ENCODE measurements at regions not wholly inside any gene's neighbourhood (a gene's known extent, or its start where the extent isn't known, plus 50 kb on each side); places are given as distances from the start of the nearest gene placed in this dataset.
"Not testable (repeated sequence)": the region's sequence is repeated elsewhere in the genome, so short reads cannot be mapped to it uniquely, and the experiment has no call there.

DNA sequence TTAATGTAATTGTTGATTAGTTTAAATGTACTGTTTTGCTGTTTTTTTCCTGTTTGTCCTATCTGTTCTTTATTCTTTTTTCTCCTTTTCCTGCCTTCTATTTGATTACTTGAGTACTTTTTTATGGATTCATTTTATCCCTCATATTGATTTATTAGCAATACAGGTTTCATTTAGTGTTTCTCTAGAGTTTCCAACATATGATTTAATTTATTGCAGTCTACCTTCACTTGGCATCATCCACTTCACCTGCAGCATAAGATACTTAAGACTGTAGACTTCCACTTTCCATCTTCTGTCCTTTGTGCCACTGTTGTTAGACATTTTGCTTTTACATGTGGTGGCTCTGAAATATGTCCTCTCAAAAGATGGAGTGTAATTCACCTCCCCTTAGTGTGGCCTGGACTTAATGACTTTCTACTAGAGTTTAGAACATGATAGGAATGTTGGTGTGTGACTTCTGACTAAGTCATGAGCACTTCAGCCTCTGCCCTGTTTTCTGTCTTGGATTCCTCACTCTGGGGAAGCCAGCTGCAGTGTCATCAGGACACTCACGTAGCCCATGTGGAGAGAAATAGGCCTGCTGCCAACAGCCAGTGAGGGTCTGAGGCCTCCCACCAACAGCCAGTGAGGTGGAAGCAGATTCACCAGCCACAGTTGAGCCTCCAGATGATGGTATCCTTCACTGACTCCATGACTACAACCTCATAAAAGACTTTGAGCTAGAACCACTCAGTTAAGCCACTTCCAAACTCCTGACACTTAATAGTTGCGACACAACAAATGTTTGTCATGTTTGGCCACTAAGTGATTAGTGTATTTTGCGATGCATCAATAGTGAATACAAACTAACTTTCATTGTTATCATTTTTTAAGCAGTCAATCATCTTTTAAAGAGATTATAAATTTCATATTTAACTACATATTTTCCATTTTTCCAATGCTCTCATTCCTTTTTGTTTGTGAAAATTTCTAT is 643.5 kb upstream of the DPP6 start:
- Mint-ChIP-seq H3K9me3 (peaks cover 24% of the 10 kb centered on the region), H3K36me3 (ENCODE audit: low read depth) (no peaks in the 10 kb centered on the region), H3K4me1 (no peaks in the 10 kb centered on the region), H3K27ac (no peak overlapping the region), H3K4me3 (no peak overlapping the region), H3K27me3 (no peaks in the 10 kb centered on the region)
- DNase-seq: no peak
- ChIA-PET POLR2A (no interaction called here), CTCF (no interaction called here)

- H3K4me1 Mint-ChIP-seq; POLR2A ChIA-PET; H3K27ac Mint-ChIP-seq; H3K27me3 Mint-ChIP-seq; DNase-seq; CTCF ChIA-PET; H3K36me3 Mint-ChIP-seq (ENCODE audit: low read depth); H3K4me3 Mint-ChIP-seq: not testable (repeated sequence)
- peaks cover 27% of the 10 kb centered on the region for H3K9me3 Mint-ChIP-seq
These were observed 642.4 kb upstream of the DPP6 start for GRCh38 chr7:153409567-153410342.

- H3K27me3 Mint-ChIP-seq; H3K4me3 Mint-ChIP-seq; H3K4me1 Mint-ChIP-seq; H3K27ac Mint-ChIP-seq; DNase-seq; H3K36me3 Mint-ChIP-seq (ENCODE audit: low read depth); CTCF ChIA-PET; POLR2A ChIA-PET: not testable (repeated sequence)
- H3K9me3 Mint-ChIP-seq: peaks cover 27% of the 10 kb centered on the region
These were observed 641.1 kb upstream of the DPP6 start for GRCh38 chr7:153410997-153411642.

GRCh38 chr7:153412114-153412823 is 639.9 kb upstream of the DPP6 start:
- POLR2A ChIA-PET; H3K4me3 Mint-ChIP-seq; H3K4me1 Mint-ChIP-seq; H3K27ac Mint-ChIP-seq; H3K27me3 Mint-ChIP-seq; H3K36me3 Mint-ChIP-seq (ENCODE audit: low read depth); DNase-seq; CTCF ChIA-PET: not testable (repeated sequence)
- peaks cover 27% of the 10 kb centered on the region for H3K9me3 Mint-ChIP-seq

DNA sequence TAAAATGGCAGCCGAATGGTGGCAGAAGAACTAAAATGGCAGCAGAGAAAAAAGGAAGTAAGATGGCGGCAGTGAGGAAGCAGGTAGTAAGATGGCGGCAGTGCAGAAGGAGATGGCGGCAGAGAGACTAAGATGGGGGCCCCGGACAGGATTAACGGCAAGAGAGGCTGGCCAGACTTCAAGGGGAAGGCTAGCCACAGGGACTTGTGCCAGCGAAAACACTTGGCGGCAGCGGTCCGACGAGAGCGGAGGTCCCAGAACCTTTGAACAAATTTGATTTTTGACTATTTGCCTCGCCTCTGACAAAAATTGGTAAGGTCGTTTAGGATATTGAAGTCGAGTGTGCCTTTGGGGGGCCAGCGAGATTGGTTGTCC is 639.4 kb upstream of the DPP6 start:
- H3K27me3 Mint-ChIP-seq; H3K4me3 Mint-ChIP-seq; POLR2A ChIA-PET; DNase-seq; H3K36me3 Mint-ChIP-seq (ENCODE audit: low read depth); H3K27ac Mint-ChIP-seq; CTCF ChIA-PET; H3K4me1 Mint-ChIP-seq: not testable (repeated sequence)
- peaks cover 25% of the 10 kb centered on the region for H3K9me3 Mint-ChIP-seq

DNA sequence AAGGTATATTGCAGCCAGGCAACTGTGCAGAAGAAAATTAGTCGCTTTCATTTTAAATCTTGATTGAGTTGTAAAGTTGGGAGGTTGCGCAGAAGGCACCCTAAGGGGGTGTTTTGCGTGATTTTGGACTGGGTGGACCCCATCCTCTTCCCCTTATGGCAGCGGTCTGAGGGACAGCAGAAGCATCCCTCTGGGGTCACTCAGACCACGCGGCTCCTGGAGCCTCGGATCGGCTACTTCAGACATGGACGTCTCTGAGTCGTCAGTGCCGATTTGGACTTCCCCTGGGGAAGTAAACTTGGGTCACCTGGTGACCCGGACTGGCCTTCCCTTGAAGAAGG is 639.0 kb upstream of the DPP6 start:
- ChIA-PET POLR2A (no interaction called here), CTCF (no interaction called here)
- DNase-seq: no peak
- H3K4me3 Mint-ChIP-seq: no peak overlapping the region
- no peaks in the 10 kb centered on the region for H3K27me3 Mint-ChIP-seq
- no peaks in the 10 kb centered on the region for H3K36me3 Mint-ChIP-seq (ENCODE audit: low read depth)
- H3K9me3 Mint-ChIP-seq: peaks cover 28% of the 10 kb centered on the region
- no peak overlapping the region for H3K27ac Mint-ChIP-seq
- no peaks in the 10 kb centered on the region for H3K4me1 Mint-ChIP-seq

- POLR2A ChIA-PET: no interaction called here
- Mint-ChIP-seq H3K27ac (no peak overlapping the region), H3K27me3 (no peaks in the 10 kb centered on the region), H3K4me3 (no peak overlapping the region), H3K9me3 (peaks cover 33% of the 10 kb centered on the region), H3K36me3 (ENCODE audit: low read depth) (no peaks in the 10 kb centered on the region), H3K4me1 (no peaks in the 10 kb centered on the region)
- no peak for DNase-seq
- CTCF ChIA-PET: no interaction called here
These were observed 638.5 kb upstream of the DPP6 start for GRCh38 chr7:153413540-153414287.

DNA sequence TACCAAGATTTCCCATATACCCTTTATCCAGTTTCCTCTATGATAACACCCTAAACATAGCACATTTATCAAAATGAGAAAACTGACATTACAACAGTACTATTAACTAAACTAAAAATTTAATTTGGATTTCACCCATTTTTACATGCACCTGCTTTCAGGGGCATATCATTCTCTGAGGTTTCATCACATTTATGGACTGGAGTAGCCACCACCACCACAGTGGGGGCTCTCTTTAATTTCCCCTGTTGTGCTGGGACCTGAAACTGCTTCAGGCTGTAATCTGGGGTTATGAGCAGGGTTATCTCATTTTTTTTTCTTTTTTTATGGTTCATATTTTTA is 637.9 kb upstream of the DPP6 start:
- Mint-ChIP-seq H3K4me3 (no peak overlapping the region), H3K9me3 (peaks cover 37% of the 10 kb centered on the region), H3K4me1 (no peaks in the 10 kb centered on the region), H3K36me3 (ENCODE audit: low read depth) (no peaks in the 10 kb centered on the region), H3K27me3 (no peaks in the 10 kb centered on the region), H3K27ac (no peak overlapping the region)
- POLR2A ChIA-PET: no interaction called here
- CTCF ChIA-PET: no interaction called here
- DNase-seq: no peak

DNA sequence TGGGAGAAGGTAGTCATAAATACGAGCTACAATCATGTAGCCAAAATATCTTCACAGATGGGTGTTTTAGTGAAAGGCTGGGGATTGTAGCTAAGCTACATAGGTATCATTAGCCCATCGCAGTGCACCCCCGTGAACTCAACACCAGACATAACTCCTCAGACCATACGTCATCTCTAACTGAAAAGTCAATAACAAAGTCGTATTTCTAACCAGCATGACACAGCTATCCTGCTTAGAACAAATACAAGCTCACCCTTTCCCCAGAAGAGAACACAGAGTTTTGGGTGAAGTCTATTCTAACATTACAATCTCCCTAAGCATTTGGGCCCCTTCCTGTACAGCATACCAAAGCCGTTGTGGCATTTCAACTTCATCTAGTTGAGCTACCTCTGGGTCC is 636.6 kb upstream of the DPP6 start:
- H3K27ac Mint-ChIP-seq: no peak overlapping the region
- CTCF ChIA-PET: no interaction called here
- POLR2A ChIA-PET: no interaction called here

DNA sequence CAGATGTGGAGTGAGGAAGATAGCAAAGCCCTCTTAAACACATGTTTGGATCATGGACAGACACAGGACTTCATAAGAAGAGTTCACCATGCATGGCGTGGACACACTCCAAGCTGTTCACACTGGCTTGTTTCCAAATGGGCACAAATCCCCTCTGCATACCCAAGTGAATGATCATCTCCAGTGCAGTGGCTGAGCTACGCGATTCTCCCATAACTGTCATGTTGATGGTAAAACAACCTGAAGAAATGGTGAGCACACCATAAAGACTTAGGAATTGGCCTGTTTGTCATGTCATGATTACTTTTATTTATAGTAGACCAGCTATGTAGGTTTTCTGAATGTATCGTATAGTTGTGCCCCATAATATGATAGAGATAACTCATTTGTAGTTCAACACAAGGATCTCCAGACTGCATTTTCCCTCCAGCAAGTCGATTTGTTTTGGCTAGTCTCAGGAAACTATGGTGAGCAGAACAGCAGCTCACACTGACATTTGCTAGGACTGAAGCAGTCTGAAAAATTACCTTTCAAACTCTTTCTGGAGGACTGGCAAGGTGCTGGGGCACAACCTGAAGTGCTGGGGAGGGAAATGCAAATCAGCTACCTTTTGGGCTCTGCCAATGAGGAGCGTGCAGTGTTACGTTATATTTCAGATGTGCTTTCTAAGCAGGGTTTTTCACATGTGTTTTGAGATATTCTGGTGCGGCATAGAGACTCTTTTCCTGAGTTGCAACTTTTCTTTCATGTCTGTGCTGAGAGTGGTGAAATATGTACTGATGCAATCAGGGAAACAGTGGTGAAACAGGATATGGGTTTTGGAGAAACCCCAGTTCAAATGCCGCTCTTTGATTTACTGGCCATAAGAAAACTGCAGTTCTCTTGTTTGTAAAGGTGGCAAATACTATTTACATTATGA is 629.6 kb upstream of the DPP6 start:
- ChIA-PET CTCF (no interaction called here), POLR2A (no interaction called here)
- no peaks in the 10 kb centered on the region for H3K27me3 Mint-ChIP-seq
- H3K9me3 Mint-ChIP-seq: peaks cover 16% of the 10 kb centered on the region
- H3K4me3 Mint-ChIP-seq: no peak overlapping the region
- no peak overlapping the region for H3K27ac Mint-ChIP-seq
- H3K4me1 Mint-ChIP-seq: no peaks in the 10 kb centered on the region
- no peaks in the 10 kb centered on the region for H3K36me3 Mint-ChIP-seq (ENCODE audit: low read depth)
- DNase-seq: no peak

More for the DNA sequence above, 636.6 kb upstream of the DPP6 start:
- DNase-seq: no peak
- no peaks in the 10 kb centered on the region for H3K27me3 Mint-ChIP-seq
- no peaks in the 10 kb centered on the region for H3K36me3 Mint-ChIP-seq (ENCODE audit: low read depth)
- no peak overlapping the region for H3K4me3 Mint-ChIP-seq
- no peaks in the 10 kb centered on the region for H3K4me1 Mint-ChIP-seq
- peaks cover 36% of the 10 kb centered on the region for H3K9me3 Mint-ChIP-seq

DNA sequence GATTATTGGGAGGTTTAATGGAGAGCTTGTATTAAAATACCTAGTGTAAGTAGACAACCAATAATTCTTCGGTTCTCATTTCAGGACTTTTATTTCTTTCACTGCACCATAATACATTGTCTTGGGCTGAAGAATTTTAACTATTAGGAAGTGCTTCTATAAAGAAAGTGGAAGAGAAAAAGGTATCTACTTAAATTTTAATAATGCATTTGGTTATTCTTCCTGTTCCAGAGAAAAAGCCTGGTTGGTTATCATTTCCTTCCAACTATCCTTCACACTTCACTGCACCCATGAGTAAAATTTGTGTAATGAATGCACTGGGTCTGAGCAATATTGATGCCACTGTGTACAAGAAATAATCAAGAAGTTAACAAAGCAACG is 629.0 kb upstream of the DPP6 start:
- H3K36me3 Mint-ChIP-seq (ENCODE audit: low read depth): no peaks in the 10 kb centered on the region
- ChIA-PET POLR2A (no interaction called here), CTCF (no interaction called here)
- no peaks in the 10 kb centered on the region for H3K4me1 Mint-ChIP-seq
- no peak for DNase-seq
- peaks cover 13% of the 10 kb centered on the region for H3K9me3 Mint-ChIP-seq
- no peaks in the 10 kb centered on the region for H3K27me3 Mint-ChIP-seq
- no peak overlapping the region for H3K4me3 Mint-ChIP-seq
- H3K27ac Mint-ChIP-seq: no peak overlapping the region

- Mint-ChIP-seq H3K9me3 (peaks cover 13% of the 10 kb centered on the region), H3K36me3 (ENCODE audit: low read depth) (no peaks in the 10 kb centered on the region), H3K27ac (no peak overlapping the region), H3K4me1 (no peaks in the 10 kb centered on the region), H3K4me3 (no peak overlapping the region), H3K27me3 (no peaks in the 10 kb centered on the region)
- no peak for DNase-seq
- CTCF ChIA-PET: no interaction called here
- POLR2A ChIA-PET: no interaction called here
These were observed 621.3 kb upstream of the DPP6 start for GRCh38 chr7:153430931-153431330.

Measured in activated CD4-positive, alpha-beta T cell treated with anti-CD3 and anti-CD28 coated beads, Interleukin-2, amount 10 ng/mL, durations not matched to agents 7 days and 5 days (primary cell).